ENCODE measurements at regions not wholly inside any gene's neighbourhood (a gene's known extent, or its start where the extent isn't known, plus 50 kb on each side); places are given as distances from the start of the nearest gene placed in this dataset.

DNA sequence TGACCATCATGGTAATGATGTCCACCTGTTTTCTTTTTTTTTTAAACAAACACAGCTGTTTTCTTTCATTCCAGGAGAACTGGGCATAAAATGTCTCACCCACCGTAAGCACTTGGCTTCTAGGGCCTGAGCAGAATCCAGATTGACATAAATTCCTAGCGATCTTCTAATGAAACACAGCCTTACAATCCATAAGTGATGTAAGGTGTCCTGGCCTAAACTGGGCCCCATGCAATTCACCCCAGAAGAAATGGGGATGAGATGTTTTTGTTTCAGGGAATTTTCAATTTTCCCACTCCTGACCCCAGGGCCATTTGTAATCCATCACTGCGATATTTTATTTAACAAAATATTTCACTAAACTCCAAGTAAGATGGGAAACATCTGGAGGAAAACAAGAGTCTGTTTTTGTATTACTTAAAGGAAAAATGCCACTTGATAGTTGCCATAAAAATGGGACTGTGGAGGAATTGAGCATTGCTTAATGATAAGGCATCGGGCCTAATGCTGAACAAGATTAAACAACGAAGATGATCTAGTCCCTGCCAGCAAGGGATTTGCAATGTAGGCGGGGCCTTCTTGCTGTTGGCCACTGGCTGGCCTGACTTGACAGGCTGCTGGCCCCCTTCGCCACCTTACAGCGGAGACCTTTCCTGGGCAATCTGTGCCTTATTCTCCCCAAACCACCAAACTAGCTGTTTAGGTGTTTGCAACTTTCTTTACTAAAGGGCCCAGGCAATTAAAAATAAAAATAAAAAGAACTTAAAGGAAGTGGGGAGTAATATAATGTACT is 183.7 kb downstream of the CD109 start:
- Histone ChIP-seq H2AFZ (no peak overlapping the region), H3K4me1 (ENCODE audit: insufficient read depth) (no peaks in the 10 kb centered on the region), H3K36me3 (ENCODE audit: insufficient read depth) (no peaks in the 10 kb centered on the region; the same call in 1 of the 2 replicates), H3K79me2 (replicated peaks; ENCODE audit: insufficient read depth) (no peaks in the 10 kb centered on the region), H4K20me1 (replicated peaks; ENCODE audit: insufficient read depth) (no peaks in the 10 kb centered on the region), H3K27me3 (ENCODE audit: insufficient read depth) (no peaks in the 10 kb centered on the region), H3F3A (replicated peaks; ENCODE audit: low read depth) (no peaks in the 10 kb centered on the region), H3K27ac (ENCODE audit: low read depth) (no peak overlapping the region), H3K4me3 (no peak overlapping the region), H3K9me2 (ENCODE audit: insufficient read depth) (peaks cover 8% of the 10 kb centered on the region), H3K4me2 (no peak overlapping the region)
- ATAC-seq: no peak
- H3K27me3 Mint-ChIP-seq (ENCODE audit: insufficient read depth, low read depth, poor library complexity): no peaks in the 10 kb centered on the region
- H3K4me3 Mint-ChIP-seq: no peak overlapping the region
- DNase-seq (ENCODE audit: low spot score): no peak
- no peaks in the 10 kb centered on the region for H3K4me1 Mint-ChIP-seq
- H3K27ac Mint-ChIP-seq: no peak overlapping the region
- H3K9me3 Mint-ChIP-seq: no peaks in the 10 kb centered on the region
- TF ChIP-seq, protein P1, sequence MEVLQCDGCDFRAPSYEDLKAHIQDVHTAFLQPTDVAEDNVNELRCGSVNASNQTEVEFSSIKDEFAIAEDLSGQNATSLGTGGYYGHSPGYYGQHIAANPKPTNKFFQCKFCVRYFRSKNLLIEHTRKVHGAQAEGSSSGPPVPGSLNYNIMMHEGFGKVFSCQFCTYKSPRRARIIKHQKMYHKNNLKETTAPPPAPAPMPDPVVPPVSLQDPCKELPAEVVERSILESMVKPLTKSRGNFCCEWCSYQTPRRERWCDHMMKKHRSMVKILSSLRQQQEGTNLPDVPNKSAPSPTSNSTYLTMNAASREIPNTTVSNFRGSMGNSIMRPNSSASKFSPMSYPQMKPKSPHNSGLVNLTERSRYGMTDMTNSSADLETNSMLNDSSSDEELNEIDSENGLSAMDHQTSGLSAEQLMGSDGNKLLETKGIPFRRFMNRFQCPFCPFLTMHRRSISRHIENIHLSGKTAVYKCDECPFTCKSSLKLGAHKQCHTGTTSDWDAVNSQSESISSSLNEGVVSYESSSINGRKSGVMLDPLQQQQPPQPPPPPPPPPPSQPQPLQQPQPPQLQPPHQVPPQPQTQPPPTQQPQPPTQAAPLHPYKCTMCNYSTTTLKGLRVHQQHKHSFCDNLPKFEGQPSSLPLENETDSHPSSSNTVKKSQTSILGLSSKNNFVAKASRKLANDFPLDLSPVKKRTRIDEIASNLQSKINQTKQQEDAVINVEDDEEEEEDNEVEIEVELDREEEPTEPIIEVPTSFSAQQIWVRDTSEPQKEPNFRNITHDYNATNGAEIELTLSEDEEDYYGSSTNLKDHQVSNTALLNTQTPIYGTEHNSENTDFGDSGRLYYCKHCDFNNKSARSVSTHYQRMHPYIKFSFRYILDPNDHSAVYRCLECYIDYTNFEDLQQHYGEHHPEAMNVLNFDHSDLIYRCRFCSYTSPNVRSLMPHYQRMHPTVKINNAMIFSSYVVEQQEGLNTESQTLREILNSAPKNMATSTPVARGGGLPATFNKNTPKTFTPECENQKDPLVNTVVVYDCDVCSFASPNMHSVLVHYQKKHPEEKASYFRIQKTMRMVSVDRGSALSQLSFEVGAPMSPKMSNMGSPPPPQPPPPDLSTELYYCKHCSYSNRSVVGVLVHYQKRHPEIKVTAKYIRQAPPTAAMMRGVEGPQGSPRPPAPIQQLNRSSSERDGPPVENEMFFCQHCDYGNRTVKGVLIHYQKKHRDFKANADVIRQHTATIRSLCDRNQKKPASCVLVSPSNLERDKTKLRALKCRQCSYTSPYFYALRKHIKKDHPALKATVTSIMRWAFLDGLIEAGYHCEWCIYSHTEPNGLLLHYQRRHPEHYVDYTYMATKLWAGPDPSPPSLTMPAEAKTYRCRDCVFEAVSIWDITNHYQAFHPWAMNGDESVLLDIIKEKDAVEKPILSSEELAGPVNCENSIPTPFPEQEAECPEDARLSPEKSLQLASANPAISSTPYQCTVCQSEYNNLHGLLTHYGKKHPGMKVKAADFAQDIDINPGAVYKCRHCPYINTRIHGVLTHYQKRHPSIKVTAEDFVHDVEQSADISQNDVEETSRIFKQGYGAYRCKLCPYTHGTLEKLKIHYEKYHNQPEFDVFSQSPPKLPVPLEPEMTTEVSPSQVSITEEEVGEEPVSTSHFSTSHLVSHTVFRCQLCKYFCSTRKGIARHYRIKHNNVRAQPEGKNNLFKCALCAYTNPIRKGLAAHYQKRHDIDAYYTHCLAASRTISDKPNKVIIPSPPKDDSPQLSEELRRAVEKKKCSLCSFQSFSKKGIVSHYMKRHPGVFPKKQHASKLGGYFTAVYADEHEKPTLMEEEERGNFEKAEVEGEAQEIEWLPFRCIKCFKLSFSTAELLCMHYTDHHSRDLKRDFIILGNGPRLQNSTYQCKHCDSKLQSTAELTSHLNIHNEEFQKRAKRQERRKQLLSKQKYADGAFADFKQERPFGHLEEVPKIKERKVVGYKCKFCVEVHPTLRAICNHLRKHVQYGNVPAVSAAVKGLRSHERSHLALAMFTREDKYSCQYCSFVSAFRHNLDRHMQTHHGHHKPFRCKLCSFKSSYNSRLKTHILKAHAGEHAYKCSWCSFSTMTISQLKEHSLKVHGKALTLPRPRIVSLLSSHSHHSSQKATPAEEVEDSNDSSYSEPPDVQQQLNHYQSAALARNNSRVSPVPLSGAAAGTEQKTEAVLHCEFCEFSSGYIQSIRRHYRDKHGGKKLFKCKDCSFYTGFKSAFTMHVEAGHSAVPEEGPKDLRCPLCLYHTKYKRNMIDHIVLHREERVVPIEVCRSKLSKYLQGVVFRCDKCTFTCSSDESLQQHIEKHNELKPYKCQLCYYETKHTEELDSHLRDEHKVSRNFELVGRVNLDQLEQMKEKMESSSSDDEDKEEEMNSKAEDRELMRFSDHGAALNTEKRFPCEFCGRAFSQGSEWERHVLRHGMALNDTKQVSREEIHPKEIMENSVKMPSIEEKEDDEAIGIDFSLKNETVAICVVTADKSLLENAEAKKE (CRISPR knock-in tag; IDR thresholded peaks at IDR 0.05): no peak
- TF ChIP-seq JUNB (IDR thresholded peaks at IDR 0.05; ENCODE audit: unreplicated experiment) (no peak), POLR2AphosphoS5 (IDR thresholded peaks at IDR 0.05; ENCODE audit: low read depth) (no peak), REST (IDR thresholded peaks at IDR 0.05; ENCODE audit: unreplicated experiment) (no peak), ZNF114 (CRISPR knock-in tag; IDR thresholded peaks at IDR 0.05) (no peak), EZH2 (IDR thresholded peaks at IDR 0.05; ENCODE audit: low read depth, unreplicated experiment) (no peak), ZNF331 (CRISPR knock-in tag; IDR thresholded peaks at IDR 0.05; ENCODE audit: low read depth) (no peak), EZH2phosphoT487 (IDR thresholded peaks at IDR 0.05; ENCODE audit: unreplicated experiment) (no peak), CREB1 (CRISPR knock-in tag; IDR thresholded peaks at IDR 0.05; ENCODE audit: low read depth) (no peak), STAT1 (IDR thresholded peaks at IDR 0.05; ENCODE audit: unreplicated experiment) (no peak), ETS1 (IDR thresholded peaks at IDR 0.05) (no peak), NANOG (IDR thresholded peaks at IDR 0.05; ENCODE audit: borderline replicate concordance) (no peak)
- TF ChIP-seq, protein P2, sequence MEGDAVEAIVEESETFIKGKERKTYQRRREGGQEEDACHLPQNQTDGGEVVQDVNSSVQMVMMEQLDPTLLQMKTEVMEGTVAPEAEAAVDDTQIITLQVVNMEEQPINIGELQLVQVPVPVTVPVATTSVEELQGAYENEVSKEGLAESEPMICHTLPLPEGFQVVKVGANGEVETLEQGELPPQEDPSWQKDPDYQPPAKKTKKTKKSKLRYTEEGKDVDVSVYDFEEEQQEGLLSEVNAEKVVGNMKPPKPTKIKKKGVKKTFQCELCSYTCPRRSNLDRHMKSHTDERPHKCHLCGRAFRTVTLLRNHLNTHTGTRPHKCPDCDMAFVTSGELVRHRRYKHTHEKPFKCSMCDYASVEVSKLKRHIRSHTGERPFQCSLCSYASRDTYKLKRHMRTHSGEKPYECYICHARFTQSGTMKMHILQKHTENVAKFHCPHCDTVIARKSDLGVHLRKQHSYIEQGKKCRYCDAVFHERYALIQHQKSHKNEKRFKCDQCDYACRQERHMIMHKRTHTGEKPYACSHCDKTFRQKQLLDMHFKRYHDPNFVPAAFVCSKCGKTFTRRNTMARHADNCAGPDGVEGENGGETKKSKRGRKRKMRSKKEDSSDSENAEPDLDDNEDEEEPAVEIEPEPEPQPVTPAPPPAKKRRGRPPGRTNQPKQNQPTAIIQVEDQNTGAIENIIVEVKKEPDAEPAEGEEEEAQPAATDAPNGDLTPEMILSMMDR (conservative IDR thresholded peaks at IDR 0.05; ENCODE audit: low read depth in 2 of 2): no peak
- H3K36me3 Mint-ChIP-seq (ENCODE audit: low read depth): no peaks in the 10 kb centered on the region

Data from GM23338 (cell line).